ENCODE measurements at regions not wholly inside any gene's neighbourhood (a gene's known extent, or its start where the extent isn't known, plus 50 kb on each side); places are given as distances from the start of the nearest gene placed in this dataset.
A peak's percentile ranks its signal among the peaks of the same experiment; 100 is the strongest.

DNA sequence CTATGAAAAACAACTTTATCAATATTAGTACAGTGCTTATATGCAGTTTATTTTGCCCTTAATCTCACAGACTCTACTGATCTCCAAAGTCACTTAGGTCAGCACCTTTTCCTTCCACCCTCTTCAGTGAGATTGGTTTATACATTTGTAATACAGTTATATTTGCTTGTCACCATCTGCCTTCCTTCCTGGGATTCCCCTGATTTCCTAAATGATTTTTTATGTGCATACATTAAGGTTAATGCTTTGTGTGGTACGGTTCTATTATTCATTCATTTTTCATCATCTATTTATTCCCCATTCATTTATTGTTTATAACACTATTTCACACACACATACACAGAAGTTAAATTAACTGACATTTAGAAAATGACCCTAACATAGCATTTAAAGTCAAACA, 419.8 kb upstream of the CDH11 start:
- H3K27ac Mint-ChIP-seq (ENCODE audit: unreplicated experiment), result no peak overlapping the region
- peaks cover 30% of the 10 kb centered on the region for H3K4me1 Mint-ChIP-seq (ENCODE audit: low read depth)
- DNase-seq (ENCODE audit: low spot score), result no peak
- H3K36me3 Mint-ChIP-seq (ENCODE audit: low read depth), result no peaks in the 10 kb centered on the region
- no peak overlapping the region for H3K4me3 Mint-ChIP-seq (ENCODE audit: unreplicated experiment)
- no peaks in the 10 kb centered on the region for H3K9me3 Mint-ChIP-seq (ENCODE audit: low read depth)
- TF ChIP-seq, protein P1, sequence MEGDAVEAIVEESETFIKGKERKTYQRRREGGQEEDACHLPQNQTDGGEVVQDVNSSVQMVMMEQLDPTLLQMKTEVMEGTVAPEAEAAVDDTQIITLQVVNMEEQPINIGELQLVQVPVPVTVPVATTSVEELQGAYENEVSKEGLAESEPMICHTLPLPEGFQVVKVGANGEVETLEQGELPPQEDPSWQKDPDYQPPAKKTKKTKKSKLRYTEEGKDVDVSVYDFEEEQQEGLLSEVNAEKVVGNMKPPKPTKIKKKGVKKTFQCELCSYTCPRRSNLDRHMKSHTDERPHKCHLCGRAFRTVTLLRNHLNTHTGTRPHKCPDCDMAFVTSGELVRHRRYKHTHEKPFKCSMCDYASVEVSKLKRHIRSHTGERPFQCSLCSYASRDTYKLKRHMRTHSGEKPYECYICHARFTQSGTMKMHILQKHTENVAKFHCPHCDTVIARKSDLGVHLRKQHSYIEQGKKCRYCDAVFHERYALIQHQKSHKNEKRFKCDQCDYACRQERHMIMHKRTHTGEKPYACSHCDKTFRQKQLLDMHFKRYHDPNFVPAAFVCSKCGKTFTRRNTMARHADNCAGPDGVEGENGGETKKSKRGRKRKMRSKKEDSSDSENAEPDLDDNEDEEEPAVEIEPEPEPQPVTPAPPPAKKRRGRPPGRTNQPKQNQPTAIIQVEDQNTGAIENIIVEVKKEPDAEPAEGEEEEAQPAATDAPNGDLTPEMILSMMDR (IDR thresholded peaks at IDR 0.05), result no peak
- H3K27me3 Mint-ChIP-seq (ENCODE audit: low read depth), result no peaks in the 10 kb centered on the region

DNA sequence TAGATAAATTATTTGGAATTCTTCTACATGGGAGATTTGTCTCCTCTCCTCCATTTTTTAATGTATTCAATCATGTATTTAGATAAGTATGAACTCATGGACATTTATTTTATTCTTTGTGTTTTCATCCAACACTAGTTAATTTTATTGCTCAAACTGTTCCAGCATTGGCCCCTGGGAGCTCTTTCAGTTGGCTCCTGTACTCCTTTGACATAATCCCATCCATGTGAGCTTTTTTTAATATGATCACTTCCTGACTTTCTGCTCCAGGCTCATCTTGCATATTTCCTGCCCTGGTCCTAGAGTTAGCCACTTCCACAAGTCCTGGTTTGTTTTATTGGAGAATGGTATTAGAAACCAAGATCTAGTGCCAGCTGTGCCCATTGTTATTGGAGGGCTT, 419.0 kb upstream of the CDH11 start:
- no peaks in the 10 kb centered on the region for H3K9me3 Mint-ChIP-seq (ENCODE audit: low read depth)
- no peak overlapping the region for H3K27ac Mint-ChIP-seq (ENCODE audit: unreplicated experiment)
- H3K4me3 Mint-ChIP-seq (ENCODE audit: unreplicated experiment), result no peak overlapping the region
- H3K4me1 Mint-ChIP-seq (ENCODE audit: low read depth), result peaks cover 22% of the 10 kb centered on the region
- no peak for DNase-seq (ENCODE audit: low spot score)
- H3K27me3 Mint-ChIP-seq (ENCODE audit: low read depth), result no peaks in the 10 kb centered on the region
- TF ChIP-seq, protein P1 (IDR thresholded peaks at IDR 0.05), result no peak
- H3K36me3 Mint-ChIP-seq (ENCODE audit: low read depth), result no peaks in the 10 kb centered on the region

DNA sequence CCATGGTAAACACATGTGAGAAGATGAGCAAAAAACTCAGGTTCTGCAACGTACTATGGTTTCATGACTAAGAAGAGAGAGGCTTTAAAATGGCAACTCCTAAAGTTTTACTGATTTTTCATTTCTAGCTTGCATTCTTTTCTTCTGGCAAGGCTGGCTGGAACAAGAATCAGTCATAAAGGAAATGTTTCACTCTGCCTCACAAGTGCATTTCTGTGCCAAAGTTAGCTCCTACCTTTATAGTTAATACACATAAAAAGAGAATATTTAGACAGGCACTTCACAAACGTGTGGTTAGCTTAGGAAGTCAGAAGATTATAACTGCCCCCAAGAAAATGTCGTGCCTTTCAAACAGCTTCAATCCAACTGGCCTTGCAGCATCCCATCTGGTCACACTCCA, 417.1 kb upstream of the CDH11 start:
- no peaks in the 10 kb centered on the region for H3K9me3 Mint-ChIP-seq (ENCODE audit: low read depth)
- no peak for DNase-seq (ENCODE audit: low spot score)
- H3K4me1 Mint-ChIP-seq (ENCODE audit: low read depth), result peaks cover 25% of the 10 kb centered on the region
- no peaks in the 10 kb centered on the region for H3K36me3 Mint-ChIP-seq (ENCODE audit: low read depth)
- H3K27ac Mint-ChIP-seq (ENCODE audit: unreplicated experiment), result no peak overlapping the region
- TF ChIP-seq, protein P1 (IDR thresholded peaks at IDR 0.05), result no peak
- H3K27me3 Mint-ChIP-seq (ENCODE audit: low read depth), result no peaks in the 10 kb centered on the region
- H3K4me3 Mint-ChIP-seq (ENCODE audit: unreplicated experiment), result no peak overlapping the region

DNA sequence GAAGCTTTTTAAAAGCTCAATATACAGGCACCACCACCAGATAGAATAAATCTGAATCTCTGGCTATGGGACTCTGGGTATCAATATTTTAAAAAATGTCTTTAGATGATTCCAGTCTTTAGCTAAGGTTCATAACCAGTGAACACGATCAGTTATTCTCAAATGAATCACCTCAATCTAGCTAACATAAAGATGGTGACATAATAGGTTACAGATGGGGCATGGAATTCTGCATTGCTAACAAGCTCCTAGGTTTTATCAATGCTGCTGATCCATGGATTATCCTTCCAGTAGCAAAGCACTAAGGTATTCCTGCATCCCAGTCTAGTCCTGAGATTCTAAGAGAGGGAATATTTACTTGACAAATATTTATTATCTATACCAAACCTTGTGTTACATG, 415.5 kb upstream of the CDH11 start:
- TF ChIP-seq, protein P1 (IDR thresholded peaks at IDR 0.05), result no peak
- H3K9me3 Mint-ChIP-seq (ENCODE audit: low read depth), result no peaks in the 10 kb centered on the region
- H3K27ac Mint-ChIP-seq (ENCODE audit: unreplicated experiment), result no peak overlapping the region
- DNase-seq (ENCODE audit: low spot score), result no peak
- no peak overlapping the region for H3K4me3 Mint-ChIP-seq (ENCODE audit: unreplicated experiment)
- H3K36me3 Mint-ChIP-seq (ENCODE audit: low read depth), result no peaks in the 10 kb centered on the region
- no peaks in the 10 kb centered on the region for H3K27me3 Mint-ChIP-seq (ENCODE audit: low read depth)
- peaks cover 35% of the 10 kb centered on the region for H3K4me1 Mint-ChIP-seq (ENCODE audit: low read depth)

DNA sequence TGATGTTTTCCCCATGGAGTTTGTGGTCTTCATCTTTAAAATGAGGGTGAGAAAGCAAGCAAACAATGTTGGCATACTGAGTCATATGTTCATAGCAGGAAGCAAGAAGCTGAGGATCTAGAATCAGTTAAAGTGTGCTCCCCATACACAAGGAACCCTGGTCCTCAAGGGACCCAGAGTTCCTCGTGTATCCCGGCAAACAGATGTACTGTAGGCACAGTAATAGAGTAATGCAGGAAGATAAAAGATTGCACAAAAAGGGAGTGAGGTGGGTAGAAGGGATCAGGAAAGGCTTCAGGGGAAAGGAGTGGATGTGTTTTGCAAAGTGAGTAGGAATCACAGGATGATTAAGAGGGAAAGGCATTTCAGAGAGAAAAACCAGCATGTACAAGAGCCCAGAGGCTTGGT, 412.3 kb upstream of the CDH11 start:
- Mint-ChIP-seq H3K4me1 (ENCODE audit: low read depth) (peaks cover 39% of the 10 kb centered on the region), H3K36me3 (ENCODE audit: low read depth) (peaks cover under 1% of the 10 kb centered on the region), H3K27ac (ENCODE audit: unreplicated experiment) (peak overlapping the region; percentile 81), H3K9me3 (ENCODE audit: low read depth) (no peaks in the 10 kb centered on the region), H3K4me3 (ENCODE audit: unreplicated experiment) (no peak overlapping the region), H3K27me3 (ENCODE audit: low read depth) (no peaks in the 10 kb centered on the region)
- TF ChIP-seq, protein P1 (IDR thresholded peaks at IDR 0.05), result no peak
- no peak for DNase-seq (ENCODE audit: low spot score)
